ENCODE measurements at regions not wholly inside any gene's neighbourhood (a gene's known extent, or its start where the extent isn't known, plus 50 kb on each side); places are given as distances from the start of the nearest gene placed in this dataset.

GRCh38 chr14:46136456-46136855, 515.1 kb downstream of the RPL10L start:
- TF ChIP-seq CTCF (IDR thresholded peaks at IDR 0.05; ENCODE audit: borderline replicate concordance, extremely low read depth, low read length, poor library complexity, severe bottlenecking), result no peak
- no peak for TF ChIP-seq EZH2 (IDR thresholded peaks at IDR 0.05; ENCODE audit: borderline replicate concordance, low read depth, low read length, severe bottlenecking)
